ENCODE measurements at regions not wholly inside any gene's neighbourhood (a gene's known extent, or its start where the extent isn't known, plus 50 kb on each side); places are given as distances from the start of the nearest gene placed in this dataset.

DNA sequence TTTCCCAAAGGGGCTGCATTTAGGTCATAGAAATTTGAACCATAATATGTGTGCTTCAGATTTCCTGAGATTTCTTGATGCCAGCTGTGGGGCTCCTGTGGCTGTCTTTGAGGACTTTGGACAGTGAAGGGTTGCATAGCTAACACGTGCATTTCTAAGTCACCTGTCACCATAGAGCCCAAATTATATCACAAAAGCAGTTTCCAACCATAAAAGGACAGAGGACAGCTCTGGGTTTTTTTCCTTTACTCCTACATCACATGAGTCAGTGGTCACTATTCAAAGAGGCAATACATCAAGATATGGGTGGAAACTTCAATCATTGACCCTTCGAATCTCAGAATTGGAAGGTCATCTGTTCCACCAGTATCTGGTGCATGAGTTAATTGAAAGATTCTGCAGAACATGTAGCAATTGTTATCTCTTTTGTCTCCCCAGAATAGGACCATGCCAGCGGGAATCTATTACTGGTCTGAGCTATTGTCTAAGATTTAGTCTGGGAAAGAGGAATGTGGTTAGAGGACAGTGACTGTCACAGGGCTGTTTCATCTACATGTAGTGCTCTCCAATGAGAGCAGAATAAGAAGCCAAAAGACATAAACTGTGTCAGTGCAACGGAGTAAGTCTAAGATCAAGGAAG is 133.5 kb downstream of the AASDH start:
- TF ChIP-seq CTCF (conservative IDR thresholded peaks at IDR 0.05; ENCODE audit: low read length): no peak
- DNase-seq (ENCODE audit: low read depth): no peak
- H3K4me3 ChIP-seq (ENCODE audit: low read length): no peak overlapping the region

DNA sequence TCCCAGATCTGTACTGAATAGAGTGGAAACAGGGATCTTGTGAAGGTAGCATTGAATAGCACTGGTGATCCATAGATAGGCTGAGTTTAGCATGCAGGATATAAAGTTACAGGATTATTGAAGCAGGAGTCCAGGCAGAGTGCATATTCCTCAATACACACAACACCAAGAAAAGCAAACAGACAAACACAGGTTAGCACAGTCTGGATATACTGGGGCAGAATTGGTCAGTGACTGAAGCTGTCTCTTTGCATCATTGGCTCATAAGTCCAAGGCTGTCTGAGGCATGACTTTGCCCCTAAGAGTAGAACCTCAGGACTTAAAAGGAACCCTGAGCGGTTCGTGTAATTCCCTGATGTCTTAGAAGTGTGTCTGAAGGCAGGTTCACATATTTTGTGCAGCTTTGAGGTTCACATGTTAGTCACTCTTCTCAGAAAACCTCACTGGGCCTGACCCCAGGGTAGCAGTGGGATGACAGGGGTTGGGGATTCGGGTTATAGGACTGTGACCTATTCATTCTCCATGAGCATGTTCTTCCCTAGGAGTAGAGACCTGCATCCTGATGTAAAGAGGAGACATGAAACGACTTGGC is 134.6 kb downstream of the AASDH start:
- DNase-seq (ENCODE audit: low read depth): no peak
- TF ChIP-seq CTCF (conservative IDR thresholded peaks at IDR 0.05; ENCODE audit: low read length): no peak
- H3K4me3 ChIP-seq (ENCODE audit: low read length): no peak overlapping the region

GRCh38 chr4:56251556-56251955 is 135.7 kb downstream of the AASDH start:
- H3K4me3 ChIP-seq (ENCODE audit: low read length): no peak overlapping the region
- TF ChIP-seq CTCF (conservative IDR thresholded peaks at IDR 0.05; ENCODE audit: low read length): no peak
- DNase-seq (ENCODE audit: low read depth): no peak

GRCh38 chr4:56250776-56251175 is 136.5 kb downstream of the AASDH start:
- no peak for DNase-seq (ENCODE audit: low read depth)
- H3K4me3 ChIP-seq (ENCODE audit: low read length): no peak overlapping the region
- no peak for TF ChIP-seq CTCF (conservative IDR thresholded peaks at IDR 0.05; ENCODE audit: low read length)

DNA sequence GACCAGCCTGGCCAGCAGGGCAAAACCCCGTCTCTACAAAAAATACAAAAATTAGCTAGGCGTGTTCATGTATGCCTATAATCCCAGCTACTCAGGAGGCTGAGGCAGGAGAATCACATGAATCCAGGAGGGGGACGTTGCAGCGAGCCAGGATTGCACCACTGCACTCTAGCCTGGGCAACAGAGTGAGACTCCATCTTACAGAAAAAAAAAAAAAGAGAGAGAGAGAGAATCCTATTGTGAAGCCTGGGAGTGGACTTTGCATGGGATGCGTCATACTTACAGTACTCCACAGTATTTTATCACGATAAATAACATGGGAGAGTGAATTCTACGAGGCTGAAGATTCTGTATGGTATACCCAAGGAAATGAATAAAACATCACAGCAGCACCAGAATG is 139.6 kb downstream of the AASDH start:
- TF ChIP-seq CTCF (conservative IDR thresholded peaks at IDR 0.05; ENCODE audit: low read length): no peak
- DNase-seq (ENCODE audit: low read depth): no peak
- H3K4me3 ChIP-seq (ENCODE audit: low read length): no peak overlapping the region

DNA sequence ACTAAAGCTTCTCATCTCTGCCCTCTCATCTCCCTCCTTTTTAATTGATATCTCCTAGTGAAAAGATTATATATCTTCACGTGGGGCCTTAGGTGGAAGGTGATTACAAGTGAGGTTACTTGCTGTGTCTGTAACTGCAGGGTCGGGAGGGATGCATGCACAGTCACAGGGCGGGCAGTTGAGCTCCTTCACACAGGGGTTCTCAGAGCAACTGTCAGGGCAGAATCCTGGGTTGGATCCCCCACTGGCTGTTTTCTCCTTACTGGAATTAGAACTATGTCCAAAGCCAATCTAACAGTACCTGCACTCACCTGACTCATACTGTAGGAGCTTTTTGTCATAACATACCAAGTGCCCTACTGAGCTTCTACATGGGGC is 141.1 kb downstream of the AASDH start:
- no peak for DNase-seq (ENCODE audit: low read depth)
- no peak for TF ChIP-seq CTCF (conservative IDR thresholded peaks at IDR 0.05; ENCODE audit: low read length)
- H3K4me3 ChIP-seq (ENCODE audit: low read length): no peak overlapping the region

- DNase-seq (ENCODE audit: low read depth): no peak
- no peak overlapping the region for H3K4me3 ChIP-seq (ENCODE audit: low read length)
- no peak for TF ChIP-seq CTCF (conservative IDR thresholded peaks at IDR 0.05; ENCODE audit: low read length)
Measured at GRCh38 chr4:56245547-56246232, 141.6 kb downstream of the AASDH start.

All from AG10803 (cell line).